Ishikawa (cell line): ENCODE measurements at regions not wholly inside any gene's neighbourhood (a gene's known extent, or its start where the extent isn't known, plus 50 kb on each side); places are given as distances from the start of the nearest gene placed in this dataset.

ENCODE experiments used
- CEBPB ChIP-seq: IDR thresholded peaks from 2 replicates; pipeline ENCODE4 v1.6.1; 2012
- CREB1 ChIP-seq: IDR thresholded peaks from 2 replicates; pipeline ENCODE4 v1.6.1; 2012; ENCODE audit warnings: low read depth
- EGR1 ChIP-seq: IDR thresholded peaks from 2 replicates; pipeline ENCODE4 v1.6.1; 2012
- EP300 ChIP-seq: IDR thresholded peaks from 2 replicates; pipeline ENCODE4 v1.6.1; 2012; ENCODE audit warnings: borderline replicate concordance
- FOXM1 ChIP-seq: IDR thresholded peaks from 2 replicates; pipeline ENCODE4 v1.6.1; 2012; ENCODE audit warnings: low read depth, borderline replicate concordance
- RAD21 ChIP-seq: IDR thresholded peaks from 2 replicates; pipeline ENCODE4 v1.6.1; 2012; ENCODE audit warnings: low read depth
- TAF1 ChIP-seq: IDR thresholded peaks from 2 replicates; pipeline ENCODE4 v1.6.1; 2012; ENCODE audit warnings: low read depth, mild to moderate bottlenecking
- YY1 ChIP-seq: IDR thresholded peaks from 2 replicates; pipeline ENCODE4 v1.6.1; 2012; ENCODE audit warnings: low read depth
- ZBTB7A ChIP-seq: IDR thresholded peaks from 2 replicates; pipeline ENCODE4 v1.6.1; 2012; ENCODE audit warnings: low read depth
- TF ChIP-seq, protein P1 (sequence below): IDR thresholded peaks from 2 replicates; pipeline ENCODE4 v1.6.1; 2012
- TF ChIP-seq, protein P2 (sequence below): IDR thresholded peaks from 2 replicates; pipeline ENCODE4 v1.6.1; 2012
- TF ChIP-seq, protein P3 (sequence below): IDR thresholded peaks from 2 replicates; pipeline ENCODE4 v1.6.1; 2012; ENCODE audit warnings: low read depth, mild to moderate bottlenecking

DNA sequence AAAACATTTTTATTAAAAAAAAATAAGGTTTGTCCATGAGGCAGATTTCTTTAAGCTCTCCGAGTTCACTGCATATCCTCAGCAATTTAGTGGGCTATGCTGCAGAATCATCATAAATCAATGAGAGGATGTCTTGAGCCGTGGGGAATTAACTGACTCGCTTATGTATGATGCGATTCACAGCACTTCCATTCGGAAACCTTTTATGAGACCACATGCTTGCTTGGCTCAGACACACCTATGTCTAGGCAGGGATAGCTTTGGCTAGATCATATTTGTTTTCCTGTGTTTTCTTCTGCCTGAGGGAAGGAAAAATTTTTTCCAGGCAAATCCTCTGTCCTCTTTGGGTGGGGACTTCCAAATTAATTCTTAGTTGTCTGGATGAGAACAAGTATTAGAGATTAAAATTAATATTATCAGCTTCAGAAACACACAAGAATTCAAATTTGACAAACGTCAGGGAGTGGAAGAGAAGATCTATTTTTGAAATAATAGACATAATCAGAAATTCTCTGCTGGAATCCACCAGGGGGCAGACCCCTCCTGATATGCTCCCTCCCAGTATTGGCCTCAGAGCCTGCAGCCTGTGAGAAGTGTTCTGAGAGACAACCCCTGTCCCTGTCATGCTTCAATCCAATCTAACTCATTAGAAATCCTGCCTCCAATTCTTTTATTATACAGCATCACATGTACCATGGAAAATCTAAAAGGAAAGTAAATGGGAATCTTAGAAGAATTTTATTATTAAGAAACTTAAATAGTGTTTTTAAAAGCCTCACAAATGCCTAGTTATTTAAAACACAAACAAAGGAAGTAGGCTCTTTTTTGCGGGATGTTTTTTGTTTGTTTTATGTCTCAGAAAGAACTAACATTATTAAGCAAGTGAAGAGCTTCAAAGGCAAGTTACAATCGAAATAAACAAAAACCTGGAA lies 345.1 kb upstream of the TACR3 start:
- no peak for TF ChIP-seq TAF1
- TF ChIP-seq EP300, result no peak
- TF ChIP-seq CEBPB, result no peak
- TF ChIP-seq, protein P1, sequence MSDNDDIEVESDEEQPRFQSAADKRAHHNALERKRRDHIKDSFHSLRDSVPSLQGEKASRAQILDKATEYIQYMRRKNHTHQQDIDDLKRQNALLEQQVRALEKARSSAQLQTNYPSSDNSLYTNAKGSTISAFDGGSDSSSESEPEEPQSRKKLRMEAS, result no peak
- TF ChIP-seq FOXM1, result no peak
- peak; percentile 63 for TF ChIP-seq RAD21
- no peak for TF ChIP-seq ZBTB7A
- TF ChIP-seq CREB1, result no peak
- TF ChIP-seq YY1, result no peak
- TF ChIP-seq, protein P2, sequence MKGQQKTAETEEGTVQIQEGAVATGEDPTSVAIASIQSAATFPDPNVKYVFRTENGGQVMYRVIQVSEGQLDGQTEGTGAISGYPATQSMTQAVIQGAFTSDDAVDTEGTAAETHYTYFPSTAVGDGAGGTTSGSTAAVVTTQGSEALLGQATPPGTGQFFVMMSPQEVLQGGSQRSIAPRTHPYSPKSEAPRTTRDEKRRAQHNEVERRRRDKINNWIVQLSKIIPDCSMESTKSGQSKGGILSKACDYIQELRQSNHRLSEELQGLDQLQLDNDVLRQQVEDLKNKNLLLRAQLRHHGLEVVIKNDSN, result no peak
- TF ChIP-seq, protein P3, sequence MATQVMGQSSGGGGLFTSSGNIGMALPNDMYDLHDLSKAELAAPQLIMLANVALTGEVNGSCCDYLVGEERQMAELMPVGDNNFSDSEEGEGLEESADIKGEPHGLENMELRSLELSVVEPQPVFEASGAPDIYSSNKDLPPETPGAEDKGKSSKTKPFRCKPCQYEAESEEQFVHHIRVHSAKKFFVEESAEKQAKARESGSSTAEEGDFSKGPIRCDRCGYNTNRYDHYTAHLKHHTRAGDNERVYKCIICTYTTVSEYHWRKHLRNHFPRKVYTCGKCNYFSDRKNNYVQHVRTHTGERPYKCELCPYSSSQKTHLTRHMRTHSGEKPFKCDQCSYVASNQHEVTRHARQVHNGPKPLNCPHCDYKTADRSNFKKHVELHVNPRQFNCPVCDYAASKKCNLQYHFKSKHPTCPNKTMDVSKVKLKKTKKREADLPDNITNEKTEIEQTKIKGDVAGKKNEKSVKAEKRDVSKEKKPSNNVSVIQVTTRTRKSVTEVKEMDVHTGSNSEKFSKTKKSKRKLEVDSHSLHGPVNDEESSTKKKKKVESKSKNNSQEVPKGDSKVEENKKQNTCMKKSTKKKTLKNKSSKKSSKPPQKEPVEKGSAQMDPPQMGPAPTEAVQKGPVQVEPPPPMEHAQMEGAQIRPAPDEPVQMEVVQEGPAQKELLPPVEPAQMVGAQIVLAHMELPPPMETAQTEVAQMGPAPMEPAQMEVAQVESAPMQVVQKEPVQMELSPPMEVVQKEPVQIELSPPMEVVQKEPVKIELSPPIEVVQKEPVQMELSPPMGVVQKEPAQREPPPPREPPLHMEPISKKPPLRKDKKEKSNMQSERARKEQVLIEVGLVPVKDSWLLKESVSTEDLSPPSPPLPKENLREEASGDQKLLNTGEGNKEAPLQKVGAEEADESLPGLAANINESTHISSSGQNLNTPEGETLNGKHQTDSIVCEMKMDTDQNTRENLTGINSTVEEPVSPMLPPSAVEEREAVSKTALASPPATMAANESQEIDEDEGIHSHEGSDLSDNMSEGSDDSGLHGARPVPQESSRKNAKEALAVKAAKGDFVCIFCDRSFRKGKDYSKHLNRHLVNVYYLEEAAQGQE, result no peak
- no peak for TF ChIP-seq EGR1
